Peyer's patch (tissue), 4 donors: ENCODE measurements at regions not wholly inside any gene's neighbourhood (a gene's known extent, or its start where the extent isn't known, plus 50 kb on each side); places are given as distances from the start of the nearest gene placed in this dataset.

Experiments used
- DNase-seq, 3 donors: peaks; one replicate each; pipeline ENCODE4 v3.0.0-alpha.2; 2017 to 2019
- H3K27ac ChIP-seq, 4 donors: fragments of 200-600 bp; sonication (generic); one replicate each; pipeline ENCODE4 v1.5.1; 2016 to 2019
- H3K27me3 ChIP-seq, 2 donors: fragments of 200-600 bp; sonication (generic); one replicate each; pipeline ENCODE4 v1.5.1; 2019
- H3K36me3 ChIP-seq, 3 donors: fragments of 200-600 bp; sonication (generic); one replicate each; pipeline ENCODE4 v1.5.1; 2016 to 2019
- H3K4me1 ChIP-seq, 4 donors: fragments of 200-600 bp; sonication (generic); one replicate each; pipeline ENCODE4 v1.5.1; 2016 to 2019
- H3K4me3 ChIP-seq, 4 donors: fragments of 200-600 bp; sonication (generic); 1 replicate in 3 of 4; 2 replicates in 1 of 4; pipeline ENCODE4 v1.5.1; 2016 to 2019; ENCODE audit warnings: mild to moderate bottlenecking in 1 of 4
- H3K9me3 ChIP-seq, 4 donors: fragments of 200-600 bp; sonication (generic); one replicate each; pipeline ENCODE4 v1.5.1; 2016 to 2019; ENCODE audit warnings: mild to moderate bottlenecking in 1 of 4
- POLR2A ChIP-seq, 2 donors: fragments of 450-650 bp; IDR thresholded peaks; one replicate each; pipeline ENCODE4 v1.5.1; 2017; ENCODE audit warnings: antibody characterized with exemption in 2 of 2, mild to moderate bottlenecking in 2 of 2, moderate library complexity in 2 of 2
- TF ChIP-seq, protein P1 (sequence below), 6 experiments: fragments of 450-650 bp in 4 of 6; fragments of 200-600 bp in 2 of 6; sonication (generic) in 1 of 6; IDR thresholded peaks; one replicate each; pipeline ENCODE4 v1.5.1; 2017 to 2019; ENCODE audit warnings: antibody characterized with exemption in 6 of 6, mild to moderate bottlenecking in 3 of 6, moderate library complexity in 1 of 6

- H3K4me1 ChIP-seq: no peaks in the 10 kb centered on the region
- TF ChIP-seq, protein P1, sequence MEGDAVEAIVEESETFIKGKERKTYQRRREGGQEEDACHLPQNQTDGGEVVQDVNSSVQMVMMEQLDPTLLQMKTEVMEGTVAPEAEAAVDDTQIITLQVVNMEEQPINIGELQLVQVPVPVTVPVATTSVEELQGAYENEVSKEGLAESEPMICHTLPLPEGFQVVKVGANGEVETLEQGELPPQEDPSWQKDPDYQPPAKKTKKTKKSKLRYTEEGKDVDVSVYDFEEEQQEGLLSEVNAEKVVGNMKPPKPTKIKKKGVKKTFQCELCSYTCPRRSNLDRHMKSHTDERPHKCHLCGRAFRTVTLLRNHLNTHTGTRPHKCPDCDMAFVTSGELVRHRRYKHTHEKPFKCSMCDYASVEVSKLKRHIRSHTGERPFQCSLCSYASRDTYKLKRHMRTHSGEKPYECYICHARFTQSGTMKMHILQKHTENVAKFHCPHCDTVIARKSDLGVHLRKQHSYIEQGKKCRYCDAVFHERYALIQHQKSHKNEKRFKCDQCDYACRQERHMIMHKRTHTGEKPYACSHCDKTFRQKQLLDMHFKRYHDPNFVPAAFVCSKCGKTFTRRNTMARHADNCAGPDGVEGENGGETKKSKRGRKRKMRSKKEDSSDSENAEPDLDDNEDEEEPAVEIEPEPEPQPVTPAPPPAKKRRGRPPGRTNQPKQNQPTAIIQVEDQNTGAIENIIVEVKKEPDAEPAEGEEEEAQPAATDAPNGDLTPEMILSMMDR (IDR thresholded peaks at IDR 0.05): no peak
- TF ChIP-seq POLR2A (IDR thresholded peaks at IDR 0.05): no peak
- H3K4me3 ChIP-seq: no peak overlapping the region
- no peaks in the 10 kb centered on the region for H3K27me3 ChIP-seq
- no peak overlapping the region for H3K27ac ChIP-seq
- no peaks in the 10 kb centered on the region for H3K36me3 ChIP-seq
- no peak for DNase-seq
- H3K9me3 ChIP-seq: no peaks in the 10 kb centered on the region
Measured at GRCh38 chr4:12178614-12179610, 750.2 kb upstream of the HS3ST1 start.

DNA sequence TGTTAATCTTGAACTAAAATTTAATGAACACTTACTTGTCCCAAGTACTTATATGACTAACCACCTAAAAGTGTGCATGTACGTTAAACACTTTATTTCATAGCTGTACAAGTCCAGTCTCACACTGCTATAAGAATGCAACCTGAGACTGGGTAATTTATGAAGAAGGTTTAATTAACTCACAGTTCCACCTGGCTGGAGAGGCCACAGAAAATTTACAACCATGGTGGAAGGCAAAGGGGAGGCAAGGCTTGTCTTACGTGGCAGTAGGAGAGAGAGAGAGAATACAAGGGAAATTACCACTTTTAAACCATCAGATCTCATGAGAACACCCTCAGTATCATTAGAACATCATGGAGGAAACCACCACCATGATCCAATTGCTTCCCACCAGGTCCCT is 748.7 kb upstream of the HS3ST1 start:
- no peak for TF ChIP-seq POLR2A (IDR thresholded peaks at IDR 0.05)
- TF ChIP-seq, protein P1 (IDR thresholded peaks at IDR 0.05): no peak
- Histone ChIP-seq H3K36me3 (no peaks in the 10 kb centered on the region), H3K27ac (no peak overlapping the region), H3K27me3 (no peaks in the 10 kb centered on the region), H3K4me1 (no peaks in the 10 kb centered on the region), H3K9me3 (no peaks in the 10 kb centered on the region), H3K4me3 (no peak overlapping the region)
- no peak for DNase-seq

DNA sequence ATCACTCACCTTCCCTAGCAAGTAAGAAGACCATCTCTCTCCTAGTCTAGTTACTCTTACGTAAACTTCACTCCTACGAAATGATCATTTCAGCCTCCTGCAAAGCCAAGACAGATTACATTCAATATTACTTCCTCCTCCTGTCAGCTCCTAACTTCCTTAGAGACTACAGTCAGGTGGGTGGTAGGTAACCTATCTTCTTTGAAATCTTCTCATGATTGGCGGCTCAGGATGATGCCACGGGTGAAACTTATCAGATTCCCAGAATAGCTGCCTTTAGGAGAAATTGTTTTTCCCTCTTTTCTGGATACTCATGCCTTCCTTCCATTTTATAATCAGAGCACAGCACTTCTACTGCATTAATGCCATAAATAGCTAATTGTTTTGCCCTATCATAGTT is 744.8 kb upstream of the HS3ST1 start:
- H3K27me3 ChIP-seq: no peaks in the 10 kb centered on the region
- no peaks in the 10 kb centered on the region for H3K4me1 ChIP-seq
- H3K4me3 ChIP-seq: no peak overlapping the region
- H3K9me3 ChIP-seq: no peaks in the 10 kb centered on the region
- TF ChIP-seq, protein P1 (IDR thresholded peaks at IDR 0.05): no peak
- no peak for TF ChIP-seq POLR2A (IDR thresholded peaks at IDR 0.05)
- H3K27ac ChIP-seq: no peak overlapping the region
- no peaks in the 10 kb centered on the region for H3K36me3 ChIP-seq
- DNase-seq: no peak

DNA sequence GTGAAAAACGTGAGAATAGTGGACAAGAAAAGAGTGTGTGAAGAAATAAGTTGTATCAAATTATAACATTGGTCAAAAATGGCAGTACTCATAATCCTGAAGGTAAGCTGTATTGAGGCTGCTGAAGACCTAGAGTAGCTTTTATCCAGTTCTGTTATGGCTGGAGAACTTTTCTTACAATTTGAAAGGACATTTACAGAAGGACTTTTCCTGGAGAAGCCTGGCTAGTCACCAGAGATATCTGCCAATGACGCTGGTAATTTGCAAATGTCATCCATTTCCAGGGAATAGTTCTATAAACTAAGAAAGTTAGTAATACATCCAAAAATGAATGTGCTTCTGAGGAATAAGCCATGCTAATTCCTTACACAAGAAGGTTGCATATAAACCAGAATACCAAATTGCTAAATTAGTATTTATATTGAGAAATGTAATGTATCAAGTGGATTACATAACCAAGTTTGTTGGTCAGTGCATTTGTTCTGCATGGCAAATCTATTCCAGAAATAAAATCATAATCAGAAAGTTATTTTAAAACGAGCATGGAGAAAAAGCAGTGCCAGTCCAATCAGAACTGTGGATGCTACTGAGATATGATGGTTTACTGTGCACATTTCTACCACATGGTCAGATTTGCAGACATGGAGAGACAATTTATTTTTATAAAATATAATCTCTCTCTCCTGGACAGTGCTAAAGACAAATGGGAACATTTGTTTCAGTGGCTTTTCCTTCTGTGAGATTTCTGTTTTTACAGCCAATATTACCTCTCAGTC is 743.7 kb upstream of the HS3ST1 start:
- no peak for TF ChIP-seq POLR2A (IDR thresholded peaks at IDR 0.05)
- TF ChIP-seq, protein P1 (IDR thresholded peaks at IDR 0.05): no peak
- Histone ChIP-seq H3K27me3 (no peaks in the 10 kb centered on the region), H3K36me3 (no peaks in the 10 kb centered on the region), H3K9me3 (no peaks in the 10 kb centered on the region), H3K4me1 (no peaks in the 10 kb centered on the region), H3K27ac (no peak overlapping the region), H3K4me3 (no peak overlapping the region)
- no peak for DNase-seq

- H3K36me3 ChIP-seq: no peaks in the 10 kb centered on the region
- no peaks in the 10 kb centered on the region for H3K4me1 ChIP-seq
- no peak overlapping the region for H3K4me3 ChIP-seq
- no peak for TF ChIP-seq POLR2A (IDR thresholded peaks at IDR 0.05)
- TF ChIP-seq, protein P1 (IDR thresholded peaks at IDR 0.05): no peak
- H3K9me3 ChIP-seq: no peaks in the 10 kb centered on the region
- H3K27me3 ChIP-seq: no peaks in the 10 kb centered on the region
- no peak for DNase-seq
- no peak overlapping the region for H3K27ac ChIP-seq
Measured at GRCh38 chr4:12170308-12170707, 741.6 kb upstream of the HS3ST1 start.
